K562 (cell line): ENCODE measurements at regions not wholly inside any gene's neighbourhood (a gene's known extent, or its start where the extent isn't known, plus 50 kb on each side); places are given as distances from the start of the nearest gene placed in this dataset.
"Not testable (repeated sequence)": the region's sequence is repeated elsewhere in the genome, so short reads cannot be mapped to it uniquely, and the experiment has no call there.

Source experiments
- ATAC-seq: fragments of 200-7000 bp; cut with Tn5 transposase; 3 replicates; pipeline ENCODE4 v1.9.1; 2020; ENCODE audit warnings: moderate library complexity
- BruUV-seq: library from RNA; stranded (reverse); fragments of 400-500 nt; replicated peaks from 2 replicates; lab custom pipeline; 2021; lab: Mats Ljungman, UMichigan
- CTCF ChIA-PET: fragments of 300-600 bp; formaldehyde crosslinking; extraction: SDS; loops from one replicate; lab custom pipeline; 2021; ENCODE audit warnings: low intra/inter-chr PET ratio; lab: Yijun Ruan, JAX
- POLR2A ChIA-PET: fragments of 300-600, 350-650 bp; sonication (Branson Sonifier 250); formaldehyde crosslinking; extraction: SDS; loops from one replicate; lab custom pipeline; 2021; ENCODE audit warnings: antibody characterized with exemption, inconsistent platforms; lab: Yijun Ruan, JAX
- DNase-seq, 4 experiments: peaks; one replicate each; pipeline versions ENCODE4 v3.0.0 to v3.0.0-alpha.2; 2011 to 2018; ENCODE audit warnings: low spot score in 3 of 4, mixed read lengths in 3 of 4; ENCODE audit errors: extremely low read depth in 1 of 4
- FAIRE-seq: peaks from 2 replicates; lab custom pipeline; 2011; peaks lifted over from hg19 to GRCh38; lab: Jason Lieb, UNC
- H2AFZ ChIP-seq: 2 replicates; pipeline ENCODE4 v1.6.0; 2011; ENCODE audit warnings: low read depth, low read length, control low read depth, inconsistent platforms
- H3K27ac ChIP-seq: fragments of 200-600 bp; 3 replicates; pipeline ENCODE4 v1.8.0; 2011; ENCODE audit warnings: low read depth, mild to moderate bottlenecking, control low read depth, inconsistent platforms, low read length, moderate library complexity, mixed read lengths; ENCODE audit errors: extremely low read depth
- H3K27me3 ChIP-seq, 2 experiments: fragments of 300-600 bp in 1 of 2; 2 replicates in 1 of 2; 3 replicates in 1 of 2; pipeline versions ENCODE4 v1.6.0 to v1.8.0; 2011; ENCODE audit warnings: inconsistent platforms in 2 of 2, low read length in 2 of 2, mild to moderate bottlenecking in 1 of 2, mixed read lengths in 1 of 2, moderate library complexity in 1 of 2; ENCODE audit not compliant: control insufficient read depth in 2 of 2, insufficient read depth in 2 of 2
- H3K36me3 ChIP-seq: fragments of 300-600 bp; 3 replicates; pipeline ENCODE4 v1.8.0; 2011; ENCODE audit warnings: mild to moderate bottlenecking, low read length, inconsistent platforms; ENCODE audit not compliant: control insufficient read depth, insufficient read depth
- H3K4me1 ChIP-seq, 2 experiments: fragments of 200-600 bp in 1 of 2; replicated peaks in 1 of 2; 2 replicates in 1 of 2; 3 replicates in 1 of 2; pipeline versions ENCODE4 v1.5.1 to v1.8.0; 2011; ENCODE audit warnings: inconsistent platforms in 2 of 2, low read length in 2 of 2, mild to moderate bottlenecking in 1 of 2, mixed read lengths in 1 of 2, moderate library complexity in 1 of 2; ENCODE audit not compliant: control insufficient read depth in 2 of 2, insufficient read depth in 2 of 2
- H3K4me2 ChIP-seq: 2 replicates; pipeline ENCODE4 v1.6.1; 2011; ENCODE audit warnings: low read length, control low read depth, inconsistent platforms, mixed read lengths; ENCODE audit not compliant: insufficient read depth
- H3K4me3 ChIP-seq: fragments of 200-600 bp; sonication (generic), shearing (Covaris generic); 2 replicates; pipeline ENCODE4 v1.5.1; 2016; ENCODE audit warnings: control low read depth, inconsistent platforms
- H3K79me2 ChIP-seq: fragments of 200-600 bp; 3 replicates; pipeline ENCODE4 v1.8.0; 2011; ENCODE audit warnings: low read length, inconsistent platforms; ENCODE audit not compliant: control insufficient read depth, insufficient read depth
- H3K9ac ChIP-seq, 2 experiments: 2 replicates each; pipeline versions ENCODE4 v1.6.0 to v1.6.1; 2011; ENCODE audit warnings: low read depth in 2 of 2, low read length in 2 of 2, control low read depth in 1 of 2, inconsistent platforms in 1 of 2, mild to moderate bottlenecking in 1 of 2, mixed read lengths in 1 of 2; ENCODE audit not compliant: insufficient read depth in 1 of 2
- H3K9me1 ChIP-seq: one replicate; pipeline ENCODE4 v1.6.0; 2011; ENCODE audit warnings: inconsistent platforms, mild to moderate bottlenecking, low read length, moderate library complexity; ENCODE audit not compliant: control insufficient read depth, insufficient read depth
- H3K9me3 ChIP-seq: replicated peaks from 2 replicates; pipeline ENCODE4 v1.5.1; 2011; ENCODE audit warnings: low read depth, low read length, inconsistent platforms; ENCODE audit not compliant: control insufficient read depth, insufficient read depth
- H4K20me1 ChIP-seq: replicated peaks from 2 replicates; pipeline ENCODE4 v1.6.1; 2011; ENCODE audit warnings: low read length, inconsistent platforms, mixed read lengths; ENCODE audit not compliant: control insufficient read depth, insufficient read depth
- CTBP1 ChIP-seq: fragments of 450-650 bp; IDR thresholded peaks from 2 replicates; pipeline ENCODE4 v1.6.1; 2016; ENCODE audit warnings: borderline replicate concordance
- E2F1 ChIP-seq: sonication (generic); formaldehyde crosslinking; IDR thresholded peaks from 2 replicates; pipeline ENCODE4 v1.8.1; 2023; ENCODE audit warnings: mild to moderate bottlenecking, missing genetic modification reagents, moderate library complexity
- FOXK1 ChIP-seq: sonication (generic); formaldehyde crosslinking; IDR thresholded peaks from 2 replicates; pipeline ENCODE4 v1.8.0; 2022; ENCODE audit warnings: missing genetic modification reagents, mild to moderate bottlenecking, borderline replicate concordance
- NR4A1 ChIP-seq, 2 experiments: fragments of 250-450 bp in 1 of 2; fragments of 450-650 bp in 1 of 2; sonication (Bioruptor Pico) in 1 of 2; IDR thresholded peaks; 2 replicates each; pipeline versions ENCODE4 v1.4.0 to v1.6.1; 2016 to 2020; ENCODE audit warnings: mild to moderate bottlenecking in 2 of 2, missing compliant biosample characterization in 1 of 2, missing genetic modification characterization in 1 of 2, moderate library complexity in 1 of 2
- PCBP1 ChIP-seq: fragments of 200-400 bp; formaldehyde crosslinking; IDR thresholded peaks from 2 replicates; pipeline ENCODE4 v1.6.1; 2018; ENCODE audit warnings: mild to moderate bottlenecking, low read depth, low read length; ENCODE audit not compliant: poor library complexity, severe bottlenecking
- SAP30 ChIP-seq: fragments of 200-600 bp; sonication (generic); IDR thresholded peaks from 2 replicates; pipeline ENCODE4 v1.6.1; 2012; ENCODE audit warnings: borderline replicate concordance, low read depth, mild to moderate bottlenecking, moderate library complexity, low read length, control low read depth, inconsistent platforms; ENCODE audit not compliant: insufficient read depth, poor library complexity, severe bottlenecking
- SMC3 ChIP-seq: conservative IDR thresholded peaks from 2 replicates; pipeline ENCODE4 v1.6.1; 2011; ENCODE audit warnings: low read depth, low read length, improper control_type of control experiment; ENCODE audit not compliant: insufficient read depth
- SRSF7 ChIP-seq: fragments of 200-400 bp; formaldehyde crosslinking; optimal IDR thresholded peaks from 2 replicates; pipeline ENCODE3; 2017; ENCODE audit warnings: mild to moderate bottlenecking, low read depth, low read length
- ZNF707 ChIP-seq: fragments of 250-450 bp; sonication (Bioruptor Pico); conservative IDR thresholded peaks from 2 replicates; pipeline ENCODE4 v1.8.0; 2022; ENCODE audit warnings: inconsistent platforms, mild to moderate bottlenecking, moderate library complexity
- ZSCAN32 ChIP-seq: fragments of 450-650 bp; formaldehyde crosslinking; IDR thresholded peaks from 2 replicates; pipeline ENCODE4 v1.4.0; 2020; ENCODE audit warnings: mild to moderate bottlenecking, moderate library complexity
- WGBS: fragments of 100-300 bp; shearing (Covaris generic); methylation state at CpG from one replicate; pipeline ENCODE4 v1.1.6; 2016; ENCODE audit warnings: low coverage, mixed read lengths; ENCODE audit not compliant: insufficient coverage; ENCODE audit errors: missing lambda C conversion rate; 5-methylcytosine and 5-hydroxymethylcytosine counted together
- in situ Hi-C: fragments of 300-500 bp; cut with MboI; formaldehyde crosslinking; loops from 4 replicates; pipeline ENCODE4 v1.15.0; 2018; ENCODE audit warnings: inconsistent platforms, mixed read lengths
- intact Hi-C: fragments of 100-400 bp; cut with micrococcal nuclease; formaldehyde crosslinking; loops from 2 replicates; pipeline ENCODE4 v1.14.2; 2022
- TF ChIP-seq, protein P1 (sequence below): fragments of 250-450 bp; sonication (Bioruptor Pico); IDR thresholded peaks from 2 replicates; pipeline ENCODE4 v1.5.0; 2021
- TF ChIP-seq, protein P2 (sequence below), 2 experiments: fragments of 450-650 bp in 1 of 2; sonication (generic) in 1 of 2; formaldehyde crosslinking; conservative IDR thresholded peaks; 2 replicates each; pipeline versions ENCODE4 v1.4.0 to v1.8.1; 2020 to 2022; ENCODE audit warnings: mild to moderate bottlenecking in 1 of 2, missing genetic modification reagents in 1 of 2

DNA sequence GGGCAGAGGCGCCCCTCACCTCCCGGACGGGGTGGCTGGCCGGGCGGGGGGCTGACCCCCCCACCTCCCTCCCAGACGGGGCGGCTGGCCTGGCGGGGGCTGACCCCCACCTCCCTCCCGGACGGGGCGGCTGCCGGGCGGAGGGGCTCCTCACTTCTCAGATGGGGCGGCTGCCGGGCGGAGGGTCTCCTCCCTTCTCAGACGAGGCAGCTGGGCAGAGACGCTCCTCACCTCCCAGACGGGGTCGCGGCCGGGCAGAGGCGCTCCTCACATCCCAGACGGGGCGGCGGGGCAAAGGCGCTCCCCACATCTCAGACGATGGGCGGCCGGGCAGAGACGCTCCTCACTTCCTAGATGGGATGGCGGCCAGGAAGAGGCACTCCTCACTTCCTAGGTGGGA lies 163.3 kb downstream of the ZFP36L2 start:
- H3K9me3 ChIP-seq, ATAC-seq, BruUV-seq, H3K36me3 ChIP-seq, intact Hi-C loops, POLR2A ChIA-PET, DNase-seq, CTCF ChIA-PET, FAIRE-seq, H3K27ac ChIP-seq, H3K9ac ChIP-seq, H3K4me2 ChIP-seq, H3K27me3 ChIP-seq, in situ Hi-C loops, H4K20me1 ChIP-seq, H2AFZ ChIP-seq, H3K4me3 ChIP-seq, H3K9me1 ChIP-seq, H3K79me2 ChIP-seq: not testable (repeated sequence)
- peaks cover 19 to 28% of the 10 kb centered on the region in 2 experiments; a peak in 4 of 5 replicates for H3K4me1 ChIP-seq
- no CpG with 5 or more reads among the region's 32 CpGs for WGBS

GRCh38 chr2:43062058-43062457 lies 164.3 kb downstream of the ZFP36L2 start:
- Histone ChIP-seq H3K27me3 (no peaks in the 10 kb centered on the region), H3K79me2 (no peaks in the 10 kb centered on the region)
- no peak for FAIRE-seq
- no peak for TF ChIP-seq SRSF7
- no peak for TF ChIP-seq ZSCAN32 (CRISPR knock-in tag)
- no peak for TF ChIP-seq NR4A1 (CRISPR knock-in tag; IDR thresholded peaks at IDR 0.05)
- no peak for TF ChIP-seq NR4A1 (tag; IDR thresholded peaks at IDR 0.05)
- no peak for TF ChIP-seq PCBP1
- TF ChIP-seq, protein P1, sequence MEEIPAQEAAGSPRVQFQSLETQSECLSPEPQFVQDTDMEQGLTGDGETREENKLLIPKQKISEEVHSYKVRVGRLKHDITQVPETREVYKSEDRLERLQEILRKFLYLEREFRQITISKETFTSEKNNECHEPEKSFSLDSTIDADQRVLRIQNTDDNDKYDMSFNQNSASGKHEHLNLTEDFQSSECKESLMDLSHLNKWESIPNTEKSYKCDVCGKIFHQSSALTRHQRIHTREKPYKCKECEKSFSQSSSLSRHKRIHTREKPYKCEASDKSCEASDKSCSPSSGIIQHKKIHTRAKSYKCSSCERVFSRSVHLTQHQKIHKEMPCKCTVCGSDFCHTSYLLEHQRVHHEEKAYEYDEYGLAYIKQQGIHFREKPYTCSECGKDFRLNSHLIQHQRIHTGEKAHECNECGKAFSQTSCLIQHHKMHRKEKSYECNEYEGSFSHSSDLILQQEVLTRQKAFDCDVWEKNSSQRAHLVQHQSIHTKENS = no peak
- TF ChIP-seq CTBP1 = no peak
- TF ChIP-seq SAP30 = no peak
- TF ChIP-seq FOXK1 (CRISPR knock-in tag) = no peak
- TF ChIP-seq ZNF707 = no peak
- TF ChIP-seq E2F1 = no peak
- no peak for TF ChIP-seq SMC3
- TF ChIP-seq, protein P2, sequence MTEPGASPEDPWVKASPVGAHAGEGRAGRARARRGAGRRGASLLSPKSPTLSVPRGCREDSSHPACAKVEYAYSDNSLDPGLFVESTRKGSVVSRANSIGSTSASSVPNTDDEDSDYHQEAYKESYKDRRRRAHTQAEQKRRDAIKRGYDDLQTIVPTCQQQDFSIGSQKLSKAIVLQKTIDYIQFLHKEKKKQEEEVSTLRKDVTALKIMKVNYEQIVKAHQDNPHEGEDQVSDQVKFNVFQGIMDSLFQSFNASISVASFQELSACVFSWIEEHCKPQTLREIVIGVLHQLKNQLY (CRISPR knock-in tag; conservative IDR thresholded peaks at IDR 0.05) = no peak

More at GRCh38 chr2:43062058-43062457, 164.3 kb downstream of the ZFP36L2 start:
- DNase-seq = no peak
- no peak overlapping the region for H3K4me2 ChIP-seq
- H3K9me3 ChIP-seq = no peaks in the 10 kb centered on the region
- no peak overlapping the region for H3K4me3 ChIP-seq
- no peak overlapping the region for H3K9ac ChIP-seq
- no peaks in the 10 kb centered on the region for H3K9me1 ChIP-seq
- POLR2A ChIA-PET = no interaction called here
- H2AFZ ChIP-seq = no peak overlapping the region
- in situ Hi-C loops = no loop called here
- BruUV-seq = no TSS peak
- CTCF ChIA-PET = no interaction called here
- H4K20me1 ChIP-seq = no peaks in the 10 kb centered on the region
- H3K36me3 ChIP-seq = no peaks in the 10 kb centered on the region
- peaks cover 16 to 24% of the 10 kb centered on the region in 2 experiments; a peak in 4 of 5 replicates for H3K4me1 ChIP-seq
- no peak overlapping the region for H3K27ac ChIP-seq
- ATAC-seq = no peak
- intact Hi-C loops = no loop called here
